CD4-positive, alpha-beta T cell treated with Interleukin-17A for 1 hour (primary cell): ENCODE measurements at regions not wholly inside any gene's neighbourhood (a gene's known extent, or its start where the extent isn't known, plus 50 kb on each side); places are given as distances from the start of the nearest gene placed in this dataset.
"Not testable (repeated sequence)": the region's sequence is repeated elsewhere in the genome, so short reads cannot be mapped to it uniquely, and the experiment has no call there.

Source experiments
- DNase-seq: peaks from one replicate; pipeline ENCODE4 v3.0.0-alpha.2; 2020

DNA sequence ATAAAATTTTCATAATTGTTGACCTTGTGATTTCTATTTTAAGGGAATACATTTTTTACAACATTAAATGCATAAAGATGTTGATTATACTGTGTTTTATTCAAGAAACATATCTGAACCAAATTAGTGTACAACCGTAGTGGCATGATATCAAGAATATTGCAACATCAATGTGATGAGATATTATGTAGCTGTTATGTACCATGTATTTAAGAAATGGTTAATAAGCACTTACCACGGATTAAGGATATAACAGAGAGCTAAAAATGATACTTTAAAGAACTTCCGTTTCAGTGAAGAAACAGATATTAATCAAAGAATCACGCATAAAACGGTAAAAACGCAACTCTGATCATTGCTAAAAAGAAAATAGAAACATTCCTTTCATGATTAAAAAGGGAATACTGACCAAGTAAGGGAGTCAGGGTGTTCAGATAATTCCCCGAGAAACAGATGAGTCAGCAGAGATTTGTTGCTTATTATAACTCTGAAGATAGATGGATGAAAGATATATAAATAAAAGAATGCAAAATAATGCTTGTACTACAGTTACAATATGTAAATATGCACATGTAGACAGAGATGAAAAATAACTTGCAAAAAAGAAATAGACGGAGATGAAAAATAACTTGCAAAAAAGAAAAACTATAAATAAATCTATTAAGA is 281.9 kb upstream of the MAF start:
- DNase-seq = no peak

DNA sequence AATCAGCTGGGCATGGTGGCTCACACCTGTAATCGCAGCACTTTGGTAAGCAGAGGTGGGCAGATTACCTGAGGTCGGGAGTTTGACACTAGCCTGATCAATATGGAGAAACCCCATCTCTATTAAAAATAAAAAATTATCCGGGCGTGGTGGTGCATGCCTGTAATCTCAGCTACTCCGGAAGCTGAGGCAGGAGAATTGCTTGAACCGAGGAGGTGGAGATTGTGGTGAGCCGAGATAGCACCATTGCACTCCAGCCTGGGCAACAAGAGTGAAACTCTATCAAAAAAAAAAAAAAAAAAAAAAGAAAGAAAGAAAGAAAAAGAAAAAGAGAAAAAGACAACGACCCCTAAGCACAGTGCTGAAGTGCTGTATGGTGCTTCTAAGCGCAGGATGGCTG is 280.6 kb upstream of the MAF start:
- DNase-seq = not testable (repeated sequence)

DNA sequence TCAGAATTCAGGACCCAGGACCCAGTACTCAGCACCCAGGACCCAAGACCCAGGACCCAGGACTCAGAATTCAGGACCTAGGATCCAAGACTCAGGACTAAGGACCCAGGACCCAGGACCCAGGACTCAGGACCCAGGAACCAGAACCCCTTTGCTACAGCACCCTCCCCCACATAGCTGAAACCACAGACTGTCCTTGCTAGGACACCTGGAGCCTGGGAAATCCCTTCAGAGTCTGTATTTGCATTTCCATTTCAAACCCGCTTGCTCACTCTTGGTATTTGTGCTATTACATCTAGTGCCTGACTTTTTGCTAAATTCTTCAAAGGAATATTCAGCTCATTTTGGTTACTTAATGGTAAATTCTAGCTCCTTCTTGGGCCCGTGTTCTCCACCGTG is 275.8 kb upstream of the MAF start:
- DNase-seq = no peak

DNA sequence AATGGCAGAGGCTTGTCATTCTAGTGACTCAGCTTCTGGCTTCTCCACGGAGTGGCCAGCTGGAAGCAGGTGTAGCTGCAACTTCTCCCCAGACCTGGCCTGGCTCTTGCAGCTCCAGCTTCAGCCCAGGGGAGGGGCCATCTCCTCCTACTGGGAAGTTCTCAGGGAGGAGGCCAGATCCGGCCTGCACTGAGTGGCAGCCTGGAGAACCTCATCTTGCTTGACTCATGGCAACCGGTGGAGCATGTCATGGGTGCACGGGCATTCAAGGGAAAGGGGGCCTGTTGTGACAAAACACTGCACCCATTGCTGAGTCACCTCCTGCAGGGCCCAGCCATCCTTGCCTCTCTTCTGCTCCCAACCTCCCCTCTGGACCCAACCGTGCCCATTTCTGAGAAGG is 273.9 kb upstream of the MAF start:
- DNase-seq = no peak

- no peak for DNase-seq
Observed at GRCh38 chr16:79873825-79874224, 273.3 kb upstream of the MAF start.

DNA sequence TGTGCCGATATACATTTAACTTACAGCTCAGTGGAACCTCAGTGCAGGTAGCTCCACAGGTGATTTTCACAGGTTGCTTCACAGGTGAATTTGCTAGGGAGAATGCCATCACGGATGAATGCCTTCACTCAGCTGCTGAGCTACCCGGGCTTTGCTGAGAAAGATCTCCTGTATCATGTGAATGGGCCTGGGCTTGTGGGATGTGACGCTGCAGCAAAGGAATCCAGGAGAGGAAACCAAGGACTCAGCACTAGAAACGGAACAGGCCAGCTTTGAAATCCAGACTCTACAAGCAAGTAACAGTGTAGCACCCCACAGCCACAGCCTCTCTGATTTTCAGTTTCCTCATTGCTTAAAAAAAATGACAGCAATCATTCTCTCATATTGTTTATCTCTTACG is 271.4 kb upstream of the MAF start:
- no peak for DNase-seq

GRCh38 chr16:79870016-79870886 is 269.7 kb upstream of the MAF start:
- DNase-seq = no peak

DNA sequence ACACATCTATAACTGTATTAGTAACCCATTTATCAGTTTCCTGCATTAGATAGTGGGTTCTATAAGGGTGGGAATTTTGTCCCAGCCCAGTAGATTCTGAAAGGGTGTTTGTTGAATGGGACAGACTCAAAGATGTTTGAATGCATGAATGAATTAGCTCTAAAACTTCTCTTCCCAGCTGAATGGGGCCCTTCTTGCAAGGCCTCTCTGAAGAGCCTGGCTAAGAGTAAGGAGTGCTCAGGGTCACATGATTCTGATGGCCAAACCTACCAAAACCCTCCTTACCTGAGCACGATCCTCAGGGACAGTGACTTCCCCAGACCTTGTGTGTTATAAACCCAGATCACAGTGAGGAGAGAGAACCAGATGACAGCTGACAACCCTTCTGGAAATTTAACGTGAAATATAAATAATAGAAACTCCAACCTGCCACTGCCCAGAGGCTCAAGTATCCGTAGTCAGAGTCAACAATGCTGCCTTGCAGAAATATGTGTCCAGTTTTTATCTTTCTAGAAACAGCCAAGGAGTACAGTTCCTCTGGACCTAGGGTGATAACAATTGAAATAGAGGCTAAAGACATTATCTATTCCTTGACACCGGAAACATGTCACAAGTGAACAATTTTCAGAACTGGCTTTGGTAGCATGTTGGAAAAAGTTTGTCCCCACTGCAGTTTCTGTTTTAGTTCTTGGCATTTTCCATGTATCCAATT is 268.9 kb upstream of the MAF start:
- DNase-seq = no peak

DNA sequence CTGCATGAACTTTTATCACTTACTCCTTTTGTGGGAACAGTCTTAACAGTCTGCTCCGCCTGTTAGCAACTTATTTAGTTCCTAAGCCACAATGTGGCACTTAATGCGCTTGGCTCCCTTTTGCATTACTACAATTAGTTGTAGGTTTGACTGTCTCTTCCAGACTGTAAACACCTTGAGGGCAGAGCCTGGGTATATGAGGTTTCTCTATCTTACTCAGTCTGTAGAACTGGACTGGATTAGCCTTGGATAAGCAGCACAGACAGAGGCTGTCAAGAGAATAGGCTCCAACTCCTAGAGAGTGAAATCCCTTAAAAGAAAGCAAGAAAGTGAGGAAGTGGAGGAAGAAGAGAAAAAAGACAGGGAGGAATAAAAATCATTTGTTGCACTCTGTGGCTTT is 268.3 kb upstream of the MAF start:
- no peak for DNase-seq

- DNase-seq = no peak
Observed at GRCh38 chr16:79867425-79867997, 267.0 kb upstream of the MAF start.

DNA sequence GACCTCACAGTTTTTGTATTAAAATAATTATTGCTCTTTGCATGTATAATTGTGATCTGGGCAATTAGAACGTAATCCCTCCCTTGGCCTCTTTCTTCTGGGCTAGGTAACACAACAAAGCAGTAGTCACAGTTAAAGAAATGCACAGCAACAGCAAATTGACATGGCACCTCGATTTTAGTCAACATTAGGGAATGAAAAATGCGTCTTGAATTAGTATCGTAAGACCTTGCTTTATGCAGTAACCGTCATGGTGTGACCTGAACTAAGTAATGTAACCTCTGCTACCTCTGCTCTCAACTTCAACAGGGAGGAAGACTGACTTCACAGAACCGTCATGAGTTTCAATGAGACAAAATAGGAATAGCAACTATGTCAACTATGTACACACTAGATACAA is 265.4 kb upstream of the MAF start:
- DNase-seq = no peak

DNA sequence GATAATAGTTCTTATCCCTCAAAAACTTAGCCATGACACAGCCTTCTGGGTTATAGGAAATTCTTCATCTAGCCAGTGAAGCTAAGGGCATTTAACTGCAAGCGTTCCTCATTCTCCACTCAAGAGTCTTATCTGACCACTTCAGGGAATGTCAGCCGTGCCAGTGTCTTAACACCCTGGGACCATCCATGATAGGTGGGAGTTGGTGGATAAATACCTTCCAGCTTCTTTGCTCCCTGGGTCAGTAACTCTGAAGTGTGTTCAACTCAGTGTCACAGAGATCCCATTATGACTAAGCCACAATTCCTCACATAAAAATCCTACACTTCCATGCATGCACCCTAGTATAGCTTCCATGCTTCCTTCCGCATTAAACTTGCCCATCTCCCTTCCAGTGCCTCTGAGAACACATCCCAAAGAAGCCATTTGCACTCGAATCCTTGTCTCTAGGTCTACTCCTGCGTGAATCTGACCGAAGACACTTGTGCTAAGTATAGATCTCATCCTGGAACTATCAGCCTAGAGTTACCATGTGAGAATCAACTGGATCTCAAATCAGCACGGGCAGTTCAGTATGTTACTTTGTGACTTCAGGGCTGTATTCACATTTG is 264.3 kb upstream of the MAF start:
- DNase-seq = no peak

- DNase-seq = no peak
Observed at GRCh38 chr16:79864032-79864780, 263.7 kb upstream of the MAF start.

- no peak for DNase-seq
Observed at GRCh38 chr16:79863128-79864031, 262.8 kb upstream of the MAF start.

DNA sequence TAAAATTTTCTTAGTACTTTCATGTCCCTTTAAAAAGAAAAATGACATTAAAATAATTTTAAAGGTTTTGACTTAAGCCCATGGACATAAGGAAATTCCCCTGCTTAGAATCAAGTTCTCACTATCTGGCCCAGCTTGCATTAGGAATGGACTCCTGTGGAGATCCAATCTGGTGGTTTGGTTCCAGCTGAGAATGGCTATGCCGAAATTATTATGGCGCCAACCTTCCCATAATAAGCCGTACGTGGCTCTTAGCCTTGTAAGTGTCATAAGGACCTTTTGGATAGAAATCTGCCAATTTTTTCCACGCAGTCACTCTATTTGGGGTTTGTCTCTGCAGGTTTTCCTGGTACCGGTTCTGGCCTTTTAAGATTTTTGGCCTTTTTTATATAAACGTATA is 262.1 kb upstream of the MAF start:
- no peak for DNase-seq

DNA sequence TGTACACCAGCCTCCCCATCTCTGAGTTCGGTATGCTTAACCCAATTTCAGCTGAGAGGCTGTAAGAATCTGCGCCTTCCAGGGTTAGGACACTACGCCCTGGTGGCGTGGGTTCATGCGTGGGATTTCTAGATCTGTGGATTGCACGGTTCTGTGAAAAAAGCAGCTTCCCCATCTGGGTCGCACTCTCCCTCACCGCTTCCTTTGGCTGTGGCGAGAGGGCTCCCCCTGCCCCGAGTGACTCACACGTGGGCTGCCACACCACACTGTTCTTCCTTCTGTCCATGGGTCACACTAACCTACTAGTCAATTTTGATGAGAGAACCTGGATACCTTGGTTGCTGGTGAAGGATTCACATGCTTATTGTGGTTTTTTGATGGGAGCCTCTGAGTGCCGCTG is 256.0 kb upstream of the MAF start:
- DNase-seq = no peak

GRCh38 chr16:79850348-79850747 is 249.8 kb upstream of the MAF start:
- no peak for DNase-seq

DNA sequence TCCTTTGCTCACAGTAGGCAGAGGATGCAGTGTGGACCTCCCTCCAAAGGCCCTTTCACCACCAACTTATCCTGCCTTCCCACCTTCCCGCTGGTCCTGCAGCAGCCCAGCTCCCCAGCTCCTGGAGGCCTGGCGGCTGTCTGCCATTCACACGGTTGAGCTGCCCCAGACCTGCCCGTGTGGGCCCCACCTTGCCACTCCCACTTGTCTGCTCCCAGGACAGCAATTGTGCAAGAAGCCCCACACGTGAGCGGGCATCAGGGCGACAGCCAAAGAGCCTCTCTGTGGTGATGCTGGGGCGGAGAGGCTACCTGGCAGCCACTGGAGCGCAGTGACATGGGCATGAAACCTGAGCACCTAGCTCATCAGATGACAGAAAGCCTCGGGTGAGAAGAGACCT is 248.6 kb upstream of the MAF start:
- no peak for DNase-seq

DNA sequence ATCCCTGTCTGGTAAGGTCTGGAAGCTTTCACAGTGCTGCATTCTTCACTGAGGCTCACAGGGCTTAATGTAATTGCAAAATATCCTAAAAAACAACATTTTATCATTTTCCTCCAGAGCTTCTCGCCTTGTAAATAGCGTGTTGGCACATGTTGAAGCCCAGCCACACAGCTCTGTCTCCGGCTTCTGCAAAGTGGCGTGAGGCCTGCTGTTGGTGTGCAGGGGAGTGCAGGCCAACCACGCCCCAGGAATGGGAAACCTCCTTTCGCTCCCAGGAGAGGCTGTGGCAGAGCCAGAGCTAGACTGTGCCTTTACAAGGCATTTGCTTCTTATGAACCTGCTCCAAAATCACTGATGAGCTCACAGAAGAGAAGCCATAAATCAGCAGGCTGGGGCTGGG is 248.2 kb upstream of the MAF start:
- DNase-seq = no peak

DNA sequence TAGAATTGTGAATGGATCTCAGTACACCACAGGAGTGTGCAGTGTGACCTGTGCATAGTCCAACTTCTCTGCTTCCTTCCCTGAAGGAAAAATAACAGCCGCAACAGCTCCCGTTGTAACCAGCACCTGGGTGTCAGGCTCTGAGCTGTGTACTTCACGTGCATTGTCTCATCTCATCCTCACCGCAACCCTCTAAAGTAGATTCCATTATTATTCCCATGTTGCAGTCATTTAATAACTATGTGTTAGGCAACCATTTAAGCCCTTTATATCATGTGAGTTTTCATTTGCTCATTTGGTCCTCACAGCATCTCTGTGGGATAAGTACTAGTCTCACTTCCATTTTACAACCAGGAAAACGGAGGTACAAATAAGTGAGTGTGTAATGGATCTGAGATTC is 247.0 kb upstream of the MAF start:
- no peak for DNase-seq

DNA sequence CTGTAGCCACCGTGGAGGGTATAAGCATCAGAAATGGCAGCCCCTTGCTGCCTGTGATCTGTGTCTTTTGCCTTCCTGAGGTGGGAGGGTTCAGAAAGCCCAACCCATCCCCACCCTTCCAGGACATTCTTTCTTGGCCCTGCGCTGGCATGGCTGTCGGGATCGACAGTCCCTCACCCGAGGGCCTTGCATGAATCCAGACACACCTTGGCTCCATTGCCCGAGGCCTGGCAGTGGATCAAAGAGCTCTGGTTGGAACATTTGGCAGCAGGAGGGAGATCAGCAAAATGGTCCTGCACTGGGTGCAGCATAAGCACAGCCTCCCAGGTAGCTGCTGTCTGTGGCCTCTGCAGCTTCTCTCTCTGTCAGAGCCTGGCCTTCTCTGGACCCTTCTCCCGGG is 246.6 kb upstream of the MAF start:
- DNase-seq = no peak
